Lower leg skin (tissue), 3 donors: ENCODE measurements at regions not wholly inside any gene's neighbourhood (a gene's known extent, or its start where the extent isn't known, plus 50 kb on each side); places are given as distances from the start of the nearest gene placed in this dataset.

ENCODE experiments used
- CTCF ChIP-seq, 3 donors: fragments of 450-650 bp; IDR thresholded peaks; one replicate each; pipeline ENCODE4 v1.5.1; 2016; ENCODE audit warnings: antibody characterized with exemption in 3 of 3, mild to moderate bottlenecking in 3 of 3, moderate library complexity in 2 of 3
- POLR2A ChIP-seq, 2 donors: fragments of 450-650 bp; IDR thresholded peaks; one replicate each; pipeline ENCODE4 v1.6.1; 2016 to 2017; ENCODE audit warnings: antibody characterized with exemption in 2 of 2, mild to moderate bottlenecking in 1 of 2, moderate library complexity in 1 of 2

DNA sequence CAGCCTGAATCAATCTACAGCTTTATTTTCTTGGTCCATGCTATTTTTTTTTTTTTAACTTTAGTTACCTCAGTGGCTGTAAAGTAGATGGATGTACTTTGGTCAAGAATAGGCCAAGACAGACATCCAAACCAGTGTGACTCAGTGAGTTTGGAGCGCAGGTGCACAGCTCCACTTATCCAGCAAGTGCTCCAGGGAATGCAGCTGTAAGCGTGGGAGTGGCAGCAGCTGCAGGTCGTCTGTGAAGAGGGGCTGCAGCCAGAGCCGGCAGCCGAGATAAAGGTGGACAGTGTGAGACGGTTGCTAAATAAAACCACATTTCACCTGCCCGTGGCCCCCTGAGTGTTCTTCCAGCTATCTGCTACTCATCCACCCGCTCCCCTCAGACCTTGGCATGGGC lies 1018.7 kb downstream of the AACS start:
- TF ChIP-seq POLR2A (IDR thresholded peaks at IDR 0.05) (no peak), CTCF (IDR thresholded peaks at IDR 0.05) (no peak)
